Smooth muscle cell (in vitro differentiated cells): ENCODE measurements at regions not wholly inside any gene's neighbourhood (a gene's known extent, or its start where the extent isn't known, plus 50 kb on each side); places are given as distances from the start of the nearest gene placed in this dataset.

ENCODE experiments used
- DNase-seq: peaks from one replicate; lab custom pipeline; 2025; ENCODE audit not compliant: unreplicated experiment; lab: John Stamatoyannopoulos, UW
- H2AFZ ChIP-seq: fragments of 200-600 bp; sonication (generic); 2 replicates; pipeline ENCODE4 v1.6.0; 2016; ENCODE audit warnings: antibody characterized with exemption, low read depth, mild to moderate bottlenecking
- H3F3A ChIP-seq: fragments of 200-600 bp; sonication (generic); 2 replicates; pipeline ENCODE4 v1.6.0; 2017; ENCODE audit warnings: antibody characterized with exemption, low read depth
- H3K27ac ChIP-seq: fragments of 200-600 bp; sonication (generic); 2 replicates; pipeline ENCODE4 v1.5.1; 2016; ENCODE audit warnings: low read depth, mild to moderate bottlenecking
- H3K27me3 ChIP-seq: fragments of 200-600 bp; sonication (generic); 2 replicates; pipeline ENCODE4 v1.6.1; 2016; ENCODE audit warnings: low read depth, mild to moderate bottlenecking
- H3K36me3 ChIP-seq: fragments of 200-600 bp; sonication (generic); 2 replicates; pipeline ENCODE4 v1.5.1; 2016; ENCODE audit warnings: low read depth
- H3K4me1 ChIP-seq: fragments of 200-600 bp; sonication (generic); 2 replicates; pipeline ENCODE4 v1.5.1; 2016; ENCODE audit warnings: low read depth
- H3K4me2 ChIP-seq: fragments of 200-600 bp; sonication (generic); 2 replicates; pipeline ENCODE4 v1.6.0; 2016; ENCODE audit warnings: mild to moderate bottlenecking
- H3K4me3 ChIP-seq: fragments of 200-600 bp; sonication (generic); 2 replicates; pipeline ENCODE4 v1.5.1; 2016; ENCODE audit warnings: mild to moderate bottlenecking
- H3K79me2 ChIP-seq: fragments of 200-600 bp; sonication (generic); 2 replicates; pipeline ENCODE4 v1.6.0; 2016; ENCODE audit warnings: low read depth, mild to moderate bottlenecking
- H3K9ac ChIP-seq: fragments of 200-600 bp; sonication (generic); 2 replicates; pipeline ENCODE4 v1.6.0; 2016; ENCODE audit warnings: low read depth
- H3K9me3 ChIP-seq: fragments of 200-600 bp; sonication (generic); replicated peaks from 2 replicates; pipeline ENCODE4 v1.5.1; 2016; ENCODE audit warnings: low read depth
- H4K20me1 ChIP-seq: fragments of 200-600 bp; sonication (generic); 2 replicates; pipeline ENCODE4 v1.6.0; 2016; ENCODE audit warnings: low read depth
- WGBS: methylation state at CpG from one replicate; pipeline ENCODE4 v1.1.7; 2016; ENCODE audit warnings: low lambda C conversion rate; 5-methylcytosine and 5-hydroxymethylcytosine counted together
- TF ChIP-seq, protein P1 (sequence below): fragments of 200-600 bp; sonication (generic); IDR thresholded peaks from 2 replicates; pipeline ENCODE4 v1.5.1; 2017; ENCODE audit warnings: borderline replicate concordance, mild to moderate bottlenecking, antibody characterized with exemption; ENCODE audit not compliant: insufficient read depth, poor library complexity, severe bottlenecking

DNA sequence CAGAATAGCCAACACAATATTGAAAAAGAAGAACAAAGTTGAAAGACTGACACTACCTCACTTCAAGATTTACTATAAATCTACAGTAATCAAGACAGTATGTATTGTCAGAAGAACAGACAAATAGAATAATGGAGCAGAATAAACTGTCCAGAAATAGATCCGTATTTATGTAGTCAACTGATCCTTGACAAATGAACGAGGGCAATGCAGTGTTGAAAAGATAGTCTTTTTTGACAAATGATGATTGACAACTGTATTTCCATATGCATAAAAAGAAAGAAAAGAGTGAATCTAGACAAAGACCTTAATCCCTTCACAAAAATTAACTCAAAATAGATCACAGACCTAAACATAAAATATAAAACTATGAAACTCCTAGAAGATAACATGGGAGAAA lies 767.1 kb downstream of the KCNA4 start:
- no peak overlapping the region for H3K4me3 ChIP-seq
- H3K27ac ChIP-seq: no peak overlapping the region
- H3F3A ChIP-seq: no peaks in the 10 kb centered on the region
- H3K4me1 ChIP-seq: no peaks in the 10 kb centered on the region
- H4K20me1 ChIP-seq: no peaks in the 10 kb centered on the region
- H3K9me3 ChIP-seq: no peaks in the 10 kb centered on the region
- TF ChIP-seq, protein P1, sequence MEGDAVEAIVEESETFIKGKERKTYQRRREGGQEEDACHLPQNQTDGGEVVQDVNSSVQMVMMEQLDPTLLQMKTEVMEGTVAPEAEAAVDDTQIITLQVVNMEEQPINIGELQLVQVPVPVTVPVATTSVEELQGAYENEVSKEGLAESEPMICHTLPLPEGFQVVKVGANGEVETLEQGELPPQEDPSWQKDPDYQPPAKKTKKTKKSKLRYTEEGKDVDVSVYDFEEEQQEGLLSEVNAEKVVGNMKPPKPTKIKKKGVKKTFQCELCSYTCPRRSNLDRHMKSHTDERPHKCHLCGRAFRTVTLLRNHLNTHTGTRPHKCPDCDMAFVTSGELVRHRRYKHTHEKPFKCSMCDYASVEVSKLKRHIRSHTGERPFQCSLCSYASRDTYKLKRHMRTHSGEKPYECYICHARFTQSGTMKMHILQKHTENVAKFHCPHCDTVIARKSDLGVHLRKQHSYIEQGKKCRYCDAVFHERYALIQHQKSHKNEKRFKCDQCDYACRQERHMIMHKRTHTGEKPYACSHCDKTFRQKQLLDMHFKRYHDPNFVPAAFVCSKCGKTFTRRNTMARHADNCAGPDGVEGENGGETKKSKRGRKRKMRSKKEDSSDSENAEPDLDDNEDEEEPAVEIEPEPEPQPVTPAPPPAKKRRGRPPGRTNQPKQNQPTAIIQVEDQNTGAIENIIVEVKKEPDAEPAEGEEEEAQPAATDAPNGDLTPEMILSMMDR: no peak
- no peak overlapping the region for H3K4me2 ChIP-seq
- no peak overlapping the region for H3K9ac ChIP-seq
- no peaks in the 10 kb centered on the region for H3K79me2 ChIP-seq
- WGBS: 86% methylated on average over 2 of the region's 2 CpGs
- no peak for DNase-seq
- no peaks in the 10 kb centered on the region for H3K36me3 ChIP-seq
- no peak overlapping the region for H2AFZ ChIP-seq
- no peaks in the 10 kb centered on the region for H3K27me3 ChIP-seq

DNA sequence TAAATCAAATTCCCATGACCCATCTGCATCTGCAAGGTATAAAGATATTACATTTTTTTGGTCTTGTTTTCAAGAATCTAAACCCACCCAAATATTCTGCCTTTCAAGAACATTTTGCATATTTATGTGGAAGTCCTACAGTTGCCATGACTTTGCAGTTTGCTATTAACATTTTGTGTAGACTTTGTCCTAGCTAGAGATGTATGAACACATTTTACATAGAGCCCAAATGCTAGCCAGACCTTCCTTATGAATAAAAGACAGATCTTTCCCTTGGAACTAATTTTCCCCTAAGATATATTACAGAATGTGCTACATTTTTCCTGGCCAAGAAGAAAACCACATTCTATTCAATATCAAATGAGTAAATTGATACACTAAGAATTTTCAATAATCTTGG lies 772.5 kb downstream of the KCNA4 start:
- Histone ChIP-seq H3K9me3 (no peaks in the 10 kb centered on the region), H3K4me2 (no peak overlapping the region), H3K27me3 (no peaks in the 10 kb centered on the region), H3K27ac (no peak overlapping the region), H3F3A (no peaks in the 10 kb centered on the region), H3K36me3 (no peaks in the 10 kb centered on the region), H2AFZ (no peak overlapping the region), H3K9ac (no peak overlapping the region), H3K79me2 (no peaks in the 10 kb centered on the region), H3K4me1 (no peaks in the 10 kb centered on the region), H3K4me3 (no peak overlapping the region), H4K20me1 (no peaks in the 10 kb centered on the region)
- DNase-seq: no peak
- TF ChIP-seq, protein P1: no peak

DNA sequence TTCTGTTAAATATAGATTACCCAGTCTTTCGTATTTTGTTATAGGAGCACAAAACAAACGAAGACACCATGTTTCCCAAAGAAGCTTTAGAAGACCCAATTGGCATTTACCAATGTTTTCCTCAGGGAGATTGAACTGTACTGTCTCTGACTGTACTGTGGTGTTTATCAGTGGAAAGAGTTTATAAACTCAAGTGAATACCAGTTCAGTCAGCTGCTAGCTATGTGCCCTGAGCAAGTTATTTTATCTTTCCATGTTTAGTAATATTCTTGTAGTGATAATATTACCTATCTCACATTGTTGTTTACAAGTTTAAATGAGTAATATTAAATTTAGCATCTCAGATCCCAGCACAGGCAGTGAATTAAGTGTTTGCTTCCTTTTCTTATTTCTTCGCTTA lies 773.2 kb downstream of the KCNA4 start:
- H3K4me2 ChIP-seq: no peak overlapping the region
- no peaks in the 10 kb centered on the region for H3K4me1 ChIP-seq
- H4K20me1 ChIP-seq: no peaks in the 10 kb centered on the region
- H3K36me3 ChIP-seq: no peaks in the 10 kb centered on the region
- H3K27ac ChIP-seq: no peak overlapping the region
- no peaks in the 10 kb centered on the region for H3K27me3 ChIP-seq
- H3K9me3 ChIP-seq: no peaks in the 10 kb centered on the region
- H3K79me2 ChIP-seq: no peaks in the 10 kb centered on the region
- no peak overlapping the region for H3K4me3 ChIP-seq
- 88% methylated on average over 3 of the region's 3 CpGs for WGBS
- DNase-seq: no peak
- TF ChIP-seq, protein P1: no peak
- H2AFZ ChIP-seq: no peak overlapping the region
- H3F3A ChIP-seq: no peaks in the 10 kb centered on the region
- H3K9ac ChIP-seq: no peak overlapping the region

DNA sequence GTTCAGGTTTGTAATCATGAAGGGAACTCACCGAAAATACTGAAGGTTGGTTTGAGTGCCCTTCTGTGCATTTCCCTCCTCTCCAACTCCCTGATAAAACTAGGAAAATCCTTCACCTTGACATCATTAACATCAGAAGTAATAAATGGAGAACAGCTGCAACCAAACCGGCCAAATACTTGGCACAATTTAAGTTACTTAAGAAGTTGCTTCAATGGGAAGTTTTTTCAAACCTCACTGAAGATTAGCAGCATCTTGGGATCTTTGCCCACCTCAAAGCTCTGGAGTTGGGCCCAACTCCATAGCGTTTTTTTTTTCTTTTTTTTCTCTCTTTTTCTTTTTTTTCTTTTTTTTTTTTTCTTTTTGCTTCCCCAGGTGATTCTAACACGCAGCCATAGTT lies 784.8 kb downstream of the KCNA4 start:
- Histone ChIP-seq H3K4me2 (no peak overlapping the region), H3K36me3 (no peaks in the 10 kb centered on the region), H3K4me3 (no peak overlapping the region), H4K20me1 (no peaks in the 10 kb centered on the region), H3K4me1 (no peaks in the 10 kb centered on the region), H3K27ac (no peak overlapping the region), H3F3A (no peaks in the 10 kb centered on the region), H2AFZ (no peak overlapping the region), H3K9ac (no peak overlapping the region), H3K27me3 (no peaks in the 10 kb centered on the region), H3K79me2 (no peaks in the 10 kb centered on the region), H3K9me3 (no peaks in the 10 kb centered on the region)
- 81% methylated on average over 4 of the region's 4 CpGs for WGBS
- no peak for DNase-seq
- TF ChIP-seq, protein P1: no peak
